Sigmoid colon (tissue), 3 donors: ENCODE measurements at regions not wholly inside any gene's neighbourhood (a gene's known extent, or its start where the extent isn't known, plus 50 kb on each side); places are given as distances from the start of the nearest gene placed in this dataset.

Experiments
- CTCF ChIP-seq, 4 experiments: fragments of 450-650 bp in 3 of 4; fragments of 200-600 bp in 1 of 4; IDR thresholded peaks; one replicate each; pipeline ENCODE4 v1.5.1; 2016 to 2019; ENCODE audit warnings: antibody characterized with exemption in 4 of 4, mild to moderate bottlenecking in 3 of 4, moderate library complexity in 2 of 4
- POLR2A ChIP-seq, 2 donors: fragments of 450-650 bp; IDR thresholded peaks; one replicate each; pipeline ENCODE4 v1.6.1; 2016; ENCODE audit warnings: antibody characterized with exemption in 2 of 2, mild to moderate bottlenecking in 2 of 2, moderate library complexity in 2 of 2

- TF ChIP-seq CTCF (IDR thresholded peaks at IDR 0.05) (no peak), POLR2A (IDR thresholded peaks at IDR 0.05) (no peak)
Measured at GRCh38 chr6:74645108-74645849, 560.6 kb downstream of the COL12A1 start.
